Spinal cord (tissue), 9 donors: ENCODE measurements at regions not wholly inside any gene's neighbourhood (a gene's known extent, or its start where the extent isn't known, plus 50 kb on each side); places are given as distances from the start of the nearest gene placed in this dataset.

ENCODE experiments used
- DNase-seq, 6 donors: peaks; one replicate each; pipeline versions ENCODE4 v3.0.0 to v3.0.0-alpha.2; 2013 to 2015; ENCODE audit warnings: low spot score in 6 of 6, low read depth in 4 of 6
- H3K27ac ChIP-seq: one replicate; pipeline ENCODE4 v1.5.1; 2013; ENCODE audit warnings: low read depth, low read length, control low read depth
- H3K27me3 ChIP-seq: one replicate; pipeline ENCODE4 v1.6.1; 2013; ENCODE audit warnings: low read length; ENCODE audit not compliant: control insufficient read depth, insufficient read depth
- H3K36me3 ChIP-seq: one replicate; pipeline ENCODE4 v1.6.1; 2013; ENCODE audit warnings: low read length; ENCODE audit not compliant: control insufficient read depth, insufficient read depth
- H3K4me1 ChIP-seq: one replicate; pipeline ENCODE4 v1.6.1; 2013; ENCODE audit warnings: low read length; ENCODE audit not compliant: control insufficient read depth, insufficient read depth
- H3K4me3 ChIP-seq: one replicate; pipeline ENCODE4 v1.5.1; 2013; ENCODE audit warnings: low read depth, low read length, control low read depth
- H3K9me3 ChIP-seq: one replicate; pipeline ENCODE4 v1.6.1; 2013; ENCODE audit warnings: low read length; ENCODE audit not compliant: control insufficient read depth, insufficient read depth
- WGBS: methylation state at CpG from one replicate; pipeline ENCODE4 v1.1.5; 2013; ENCODE audit warnings: missing lambda C conversion rate; ENCODE audit not compliant: insufficient coverage; 5-methylcytosine and 5-hydroxymethylcytosine counted together
- donor health status: healthy.

GRCh38 chr11:134513585-134514120 is 101.6 kb upstream of the B3GAT1 start:
- peaks cover 2% of the 10 kb centered on the region for H3K36me3 ChIP-seq
- H3K27ac ChIP-seq = no peak overlapping the region
- no peak for DNase-seq
- H3K27me3 ChIP-seq = peaks cover 2% of the 10 kb centered on the region
- no peaks in the 10 kb centered on the region for H3K9me3 ChIP-seq
- peaks cover 38% of the 10 kb centered on the region for H3K4me1 ChIP-seq
- WGBS = 89% methylated on average over 15 of the region's 18 CpGs
- no peak overlapping the region for H3K4me3 ChIP-seq

GRCh38 chr11:134512571-134513538 is 100.8 kb upstream of the B3GAT1 start:
- 84% methylated on average over 18 of the region's 21 CpGs for WGBS
- Histone ChIP-seq H3K9me3 (no peaks in the 10 kb centered on the region), H3K36me3 (peaks cover 2% of the 10 kb centered on the region), H3K27ac (no peak overlapping the region), H3K4me1 (peaks cover 35% of the 10 kb centered on the region), H3K4me3 (no peak overlapping the region), H3K27me3 (peaks cover 2% of the 10 kb centered on the region)
- DNase-seq = peak in 1 of 6 donors; percentile 75

- H3K27me3 ChIP-seq = peaks cover 2% of the 10 kb centered on the region
These were observed 100.0 kb upstream of the B3GAT1 start for GRCh38 chr11:134512061-134512460.

GRCh38 chr11:134511255-134511654 is 99.2 kb upstream of the B3GAT1 start:
- H3K9me3 ChIP-seq = no peaks in the 10 kb centered on the region
- no peak overlapping the region for H3K4me3 ChIP-seq
- peaks cover 23% of the 10 kb centered on the region for H3K4me1 ChIP-seq
- WGBS = 92% methylated on average over 2 of the region's 2 CpGs
- no peak overlapping the region for H3K27ac ChIP-seq
- H3K36me3 ChIP-seq = peaks cover 2% of the 10 kb centered on the region
- DNase-seq = no peak
- no peaks in the 10 kb centered on the region for H3K27me3 ChIP-seq

More at GRCh38 chr11:134512061-134512460, 100.0 kb upstream of the B3GAT1 start:
- Histone ChIP-seq H3K9me3 (no peaks in the 10 kb centered on the region), H3K4me3 (no peak overlapping the region), H3K4me1 (peaks cover 30% of the 10 kb centered on the region), H3K27ac (no peak overlapping the region), H3K36me3 (peaks cover 2% of the 10 kb centered on the region)
- WGBS = 83% methylated on average over 6 of the region's 7 CpGs
- DNase-seq = no peak

GRCh38 chr11:134510233-134511040 is 98.4 kb upstream of the B3GAT1 start:
- WGBS = 80% methylated on average over 17 of the region's 22 CpGs
- no peak for DNase-seq
- H3K4me1 ChIP-seq = peaks cover 19% of the 10 kb centered on the region

GRCh38 chr11:134509381-134510232 is 97.6 kb upstream of the B3GAT1 start:
- H3K27ac ChIP-seq = no peak overlapping the region
- H3K9me3 ChIP-seq = no peaks in the 10 kb centered on the region
- H3K4me3 ChIP-seq = no peak overlapping the region
- peaks cover 10% of the 10 kb centered on the region for H3K4me1 ChIP-seq
- WGBS = 88% methylated on average over 18 of the region's 20 CpGs
- no peaks in the 10 kb centered on the region for H3K27me3 ChIP-seq
- H3K36me3 ChIP-seq = peaks cover 2% of the 10 kb centered on the region
- DNase-seq = peak in 1 of 6 donors; percentile 66

More at GRCh38 chr11:134510233-134511040, 98.4 kb upstream of the B3GAT1 start:
- H3K9me3 ChIP-seq = no peaks in the 10 kb centered on the region
- H3K27me3 ChIP-seq = no peaks in the 10 kb centered on the region
- no peak overlapping the region for H3K27ac ChIP-seq
- H3K36me3 ChIP-seq = peaks cover 2% of the 10 kb centered on the region
- no peak overlapping the region for H3K4me3 ChIP-seq

GRCh38 chr11:134508219-134508990 is 96.4 kb upstream of the B3GAT1 start:
- DNase-seq = no peak
- Histone ChIP-seq H3K27ac (no peak overlapping the region), H3K9me3 (no peaks in the 10 kb centered on the region), H3K4me3 (no peak overlapping the region), H3K36me3 (peaks cover 2% of the 10 kb centered on the region), H3K27me3 (no peaks in the 10 kb centered on the region), H3K4me1 (peaks cover 7% of the 10 kb centered on the region)
- WGBS = 91% methylated on average over 17 of the region's 17 CpGs

GRCh38 chr11:134506046-134506445 is 94.0 kb upstream of the B3GAT1 start:
- Histone ChIP-seq H3K9me3 (no peaks in the 10 kb centered on the region), H3K27me3 (no peaks in the 10 kb centered on the region), H3K36me3 (peaks cover 5% of the 10 kb centered on the region), H3K4me1 (peaks cover 10% of the 10 kb centered on the region), H3K4me3 (no peak overlapping the region), H3K27ac (no peak overlapping the region)
- WGBS = 87% methylated on average over 2 of the region's 2 CpGs
- DNase-seq = peak in 1 of 6 donors; percentile 42
